ENCODE measurements at regions not wholly inside any gene's neighbourhood (a gene's known extent, or its start where the extent isn't known, plus 50 kb on each side); places are given as distances from the start of the nearest gene placed in this dataset.

GRCh38 chr11:97963528-97964331 is 1057.0 kb upstream of the CNTN5 start:
- H3K4ac ChIP-seq (ENCODE audit: low read depth, low read length): no peak overlapping the region

More at GRCh38 chr11:97963528-97964331, 1057.0 kb upstream of the CNTN5 start:
- no peak overlapping the region for H2BK120ac ChIP-seq (ENCODE audit: low read depth, low read length, poor library complexity, severe bottlenecking)
- no peak overlapping the region for H4K91ac ChIP-seq (ENCODE audit: insufficient read length, low read depth, low read length)
- H2AFZ ChIP-seq (ENCODE audit: low read length): no peak overlapping the region
- H3K79me2 ChIP-seq (ENCODE audit: insufficient read depth, low read length): no peaks in the 10 kb centered on the region
- H3K27ac Mint-ChIP-seq: peak overlapping the region in 1 of 3 experiments; percentile 78; a peak in 1 of 7 replicates
- H4K5ac ChIP-seq (ENCODE audit: insufficient read length, low read depth, low read length): no peak overlapping the region
- H2BK12ac ChIP-seq (ENCODE audit: insufficient read length, low read depth, low read length): no peak overlapping the region
- no peaks in the 10 kb centered on the region for H3K36me3 Mint-ChIP-seq (ENCODE audit: insufficient read depth in 1 of 3, low read depth in 3 of 3)
- no peak overlapping the region for H2BK5ac ChIP-seq (ENCODE audit: insufficient read length, low read length)
- no peaks in the 10 kb centered on the region for H3K27me3 Mint-ChIP-seq (ENCODE audit: low read depth)
- no peak overlapping the region for H3K27ac ChIP-seq (ENCODE audit: insufficient read length, low read depth, low read length)
- DNase-seq: no peak
- no peaks in the 10 kb centered on the region for H3K9me3 ChIP-seq (ENCODE audit: control insufficient read depth, low read depth, low read length)
- H3K23ac ChIP-seq (ENCODE audit: insufficient read length, low read depth, low read length): no peak overlapping the region
- no peaks in the 10 kb centered on the region; a peak in 1 of 5 replicates for H3K9me3 Mint-ChIP-seq
- H3K4me1 ChIP-seq (ENCODE audit: insufficient read depth, low read length): no peaks in the 10 kb centered on the region
- H2AK5ac ChIP-seq (ENCODE audit: insufficient read length, low read length): no peak overlapping the region
- H3K4me3 Mint-ChIP-seq: no peak overlapping the region
- no peaks in the 10 kb centered on the region for H3K79me1 ChIP-seq (ENCODE audit: insufficient read depth, low read depth, low read length, poor library complexity, severe bottlenecking)
- H2BK20ac ChIP-seq (ENCODE audit: low read depth, low read length, poor library complexity, severe bottlenecking): no peak overlapping the region
- H3K56ac ChIP-seq (ENCODE audit: insufficient read length, low read depth, low read length): no peak overlapping the region
- WGBS (ENCODE audit: extremely low coverage, insufficient read length, low lambda C conversion rate): no CpG with 5 or more reads among the region's 8 CpGs
- H3K27me3 ChIP-seq (ENCODE audit: insufficient read depth, low read length): no peaks in the 10 kb centered on the region
- H3K4me1 Mint-ChIP-seq: 0 out of 4 replicates have a peak, but pooled peaks cover 0 to 2% of the 10 kb centered on the region in 2 experiments
- no peak overlapping the region for H2BK15ac ChIP-seq (ENCODE audit: low read depth, low read length)
- H3K9ac ChIP-seq (ENCODE audit: extremely low read depth, insufficient read length, low read length): no peak overlapping the region
- H3K18ac ChIP-seq (ENCODE audit: insufficient read length, low read depth, low read length): no peak overlapping the region
- TF ChIP-seq CTCF (conservative IDR thresholded peaks at IDR 0.05): no peak
- H3K23me2 ChIP-seq (ENCODE audit: insufficient read length, low read depth, low read length, poor library complexity, severe bottlenecking): no peaks in the 10 kb centered on the region
- no peaks in the 10 kb centered on the region for H4K20me1 ChIP-seq (ENCODE audit: control insufficient read depth, insufficient read depth, insufficient read length)
- no peak overlapping the region for H3K4me2 ChIP-seq (ENCODE audit: insufficient read depth, insufficient read length, low read length)
- no peak overlapping the region for H3K14ac ChIP-seq (ENCODE audit: insufficient read depth, low read length)
- H4K8ac ChIP-seq (replicated peaks; ENCODE audit: insufficient read length, low read depth, low read length): no peak overlapping the region
- H3T11ph ChIP-seq (ENCODE audit: low read length): no peak overlapping the region
